Brain microvascular endothelial cell (primary cell): ENCODE measurements at regions not wholly inside any gene's neighbourhood (a gene's known extent, or its start where the extent isn't known, plus 50 kb on each side); places are given as distances from the start of the nearest gene placed in this dataset.

Source experiments
- DNase-seq: peaks from one replicate; pipeline ENCODE4 v3.0.0-alpha.2; 2020
- H3K27ac ChIP-seq: fragments of 250-450 bp; sonication (Bioruptor Pico); 2 replicates; pipeline ENCODE4 v1.5.1; 2020; ENCODE audit warnings: mild to moderate bottlenecking, moderate library complexity
- H3K27me3 ChIP-seq: fragments of 250-450 bp; sonication (Bioruptor Pico); replicated peaks from 2 replicates; pipeline ENCODE4 v1.5.1; 2020; ENCODE audit warnings: mild to moderate bottlenecking
- H3K36me3 ChIP-seq: fragments of 250-450 bp; sonication (Bioruptor Pico); replicated peaks from 2 replicates; pipeline ENCODE4 v1.5.1; 2020; ENCODE audit warnings: mild to moderate bottlenecking
- H3K4me3 ChIP-seq: 2 replicates; pipeline ENCODE4 v1.5.1; 2011; ENCODE audit warnings: low read depth, mild to moderate bottlenecking, control low read depth, low read length, moderate library complexity
- in situ Hi-C: cut with HindIII; loops from 2 replicates; pipeline ENCODE4 v1.10.0; 2017; ENCODE audit warnings: low sequenced_read_pairs, low pct_ligation_motif_present
- TF ChIP-seq, protein P1 (sequence below): IDR thresholded peaks from 2 replicates; pipeline ENCODE4 v1.5.1; 2011; ENCODE audit warnings: low read depth, mild to moderate bottlenecking, moderate library complexity, low read length, control low read depth, inconsistent platforms; ENCODE audit errors: missing control alignments

DNA sequence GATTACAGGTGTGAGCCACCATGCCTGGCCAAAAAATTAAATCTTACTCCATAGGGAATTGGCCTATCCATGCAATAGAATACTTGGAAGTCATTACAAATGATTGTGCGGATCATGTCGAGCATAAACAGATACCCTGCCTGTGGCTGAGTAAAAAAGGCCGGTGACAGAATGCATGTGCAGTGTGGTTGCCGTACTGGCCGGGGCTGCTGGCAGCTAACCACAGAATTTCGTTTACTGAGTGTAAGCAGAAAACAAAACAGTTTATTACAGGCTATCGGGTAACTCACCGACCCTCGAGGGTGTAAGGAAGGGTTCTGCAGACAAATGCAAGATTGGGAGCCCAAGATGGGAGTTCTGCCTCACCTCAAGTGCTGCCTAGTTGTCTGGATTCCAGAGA, 127.7 kb downstream of the ZIC5 start:
- H3K27ac ChIP-seq, result no peak overlapping the region
- H3K36me3 ChIP-seq, result no peaks in the 10 kb centered on the region
- in situ Hi-C loops, result no loop called here
- no peak for DNase-seq
- H3K4me3 ChIP-seq, result no peak overlapping the region
- TF ChIP-seq, protein P1, sequence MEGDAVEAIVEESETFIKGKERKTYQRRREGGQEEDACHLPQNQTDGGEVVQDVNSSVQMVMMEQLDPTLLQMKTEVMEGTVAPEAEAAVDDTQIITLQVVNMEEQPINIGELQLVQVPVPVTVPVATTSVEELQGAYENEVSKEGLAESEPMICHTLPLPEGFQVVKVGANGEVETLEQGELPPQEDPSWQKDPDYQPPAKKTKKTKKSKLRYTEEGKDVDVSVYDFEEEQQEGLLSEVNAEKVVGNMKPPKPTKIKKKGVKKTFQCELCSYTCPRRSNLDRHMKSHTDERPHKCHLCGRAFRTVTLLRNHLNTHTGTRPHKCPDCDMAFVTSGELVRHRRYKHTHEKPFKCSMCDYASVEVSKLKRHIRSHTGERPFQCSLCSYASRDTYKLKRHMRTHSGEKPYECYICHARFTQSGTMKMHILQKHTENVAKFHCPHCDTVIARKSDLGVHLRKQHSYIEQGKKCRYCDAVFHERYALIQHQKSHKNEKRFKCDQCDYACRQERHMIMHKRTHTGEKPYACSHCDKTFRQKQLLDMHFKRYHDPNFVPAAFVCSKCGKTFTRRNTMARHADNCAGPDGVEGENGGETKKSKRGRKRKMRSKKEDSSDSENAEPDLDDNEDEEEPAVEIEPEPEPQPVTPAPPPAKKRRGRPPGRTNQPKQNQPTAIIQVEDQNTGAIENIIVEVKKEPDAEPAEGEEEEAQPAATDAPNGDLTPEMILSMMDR, result no peak
- H3K27me3 ChIP-seq, result no peaks in the 10 kb centered on the region

DNA sequence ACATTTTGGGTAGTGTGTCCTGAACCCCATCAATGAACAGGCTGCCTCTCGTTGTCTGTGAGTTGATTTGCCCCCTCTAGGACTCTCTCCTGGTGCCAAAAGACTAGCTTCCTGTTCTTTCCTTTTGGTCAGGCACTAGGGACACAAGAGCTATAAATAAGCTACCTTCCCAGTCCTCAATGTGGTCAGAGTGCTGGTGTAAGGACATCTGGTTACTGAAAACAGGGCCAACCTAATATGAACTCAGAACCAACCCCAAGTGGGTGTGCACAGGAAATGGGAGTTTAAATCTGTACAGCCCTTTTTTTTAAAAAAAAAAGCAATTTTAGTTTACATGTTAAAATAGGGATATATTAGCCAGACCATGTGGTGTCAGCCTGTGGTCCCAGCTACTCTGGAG, 129.2 kb downstream of the ZIC5 start:
- no peak for DNase-seq
- no peak overlapping the region for H3K4me3 ChIP-seq
- H3K27ac ChIP-seq, result no peak overlapping the region
- in situ Hi-C loops, result no loop called here
- no peaks in the 10 kb centered on the region for H3K36me3 ChIP-seq
- TF ChIP-seq, protein P1, result no peak
- no peaks in the 10 kb centered on the region for H3K27me3 ChIP-seq

DNA sequence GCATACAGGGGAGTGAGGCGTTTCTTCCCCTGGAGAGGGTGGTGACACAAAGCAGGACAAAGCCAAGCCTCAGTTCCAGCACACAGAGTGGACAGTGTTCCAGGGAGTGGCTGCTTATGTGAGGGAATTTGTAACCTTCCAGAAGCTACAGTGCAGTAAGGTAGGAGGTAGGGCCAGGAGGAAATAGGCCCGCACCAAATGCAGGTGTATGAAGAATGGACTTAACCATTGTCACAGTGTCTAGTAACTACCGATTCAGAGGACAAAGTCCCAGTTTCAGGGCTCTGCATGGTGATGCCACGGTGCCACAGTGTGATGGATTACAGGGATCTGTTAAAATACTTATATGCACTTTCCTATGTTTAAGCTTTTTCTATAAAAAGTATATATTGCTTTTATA, 135.3 kb downstream of the ZIC5 start:
- TF ChIP-seq, protein P1, result no peak
- Histone ChIP-seq H3K36me3 (no peaks in the 10 kb centered on the region), H3K27ac (no peak overlapping the region), H3K27me3 (no peaks in the 10 kb centered on the region), H3K4me3 (no peak overlapping the region)
- no peak for DNase-seq
- in situ Hi-C loops, result no loop called here

DNA sequence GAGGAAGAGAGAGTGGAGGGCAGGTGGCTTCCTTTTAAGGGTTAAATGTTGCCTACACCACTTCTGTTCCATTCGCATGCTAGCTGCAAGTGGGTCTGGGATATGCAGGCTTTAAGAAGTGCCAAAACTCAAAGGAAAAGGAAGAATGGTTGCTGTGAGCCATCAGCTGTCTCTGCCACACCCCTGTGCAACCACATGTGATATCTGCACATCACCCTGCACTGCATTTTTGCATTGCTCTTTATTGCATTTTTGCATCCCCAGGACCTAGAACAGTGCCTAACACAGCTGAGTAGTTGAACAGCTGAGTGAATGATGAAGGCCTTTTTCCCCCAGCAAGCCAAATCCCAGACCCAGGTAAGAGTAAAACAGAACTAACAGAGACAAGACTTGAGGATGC, 136.1 kb downstream of the ZIC5 start:
- TF ChIP-seq, protein P1, result no peak
- no peak for DNase-seq
- Histone ChIP-seq H3K27me3 (no peaks in the 10 kb centered on the region), H3K36me3 (no peaks in the 10 kb centered on the region), H3K27ac (no peak overlapping the region), H3K4me3 (no peak overlapping the region)
- in situ Hi-C loops, result no loop called here

DNA sequence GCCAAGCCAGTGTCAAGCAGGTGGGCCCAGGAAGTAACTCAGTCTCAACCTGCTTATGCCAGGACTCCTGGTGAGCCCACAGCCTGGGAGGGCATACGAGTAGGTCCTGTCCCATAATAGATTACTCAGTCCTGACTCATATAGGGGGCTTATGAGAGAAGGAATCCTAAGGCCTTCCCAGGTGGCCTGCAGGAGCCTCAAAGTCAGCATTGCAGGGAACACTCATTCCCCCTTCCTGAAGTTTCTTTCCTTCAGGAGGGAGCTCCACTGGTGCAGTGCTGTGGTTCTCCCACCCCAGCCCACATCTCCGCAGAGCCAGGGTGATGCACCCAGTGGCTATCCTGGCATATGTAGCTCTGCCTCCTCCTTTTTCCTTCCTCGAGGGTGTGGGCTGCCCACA, 137.3 kb downstream of the ZIC5 start:
- no peaks in the 10 kb centered on the region for H3K27me3 ChIP-seq
- TF ChIP-seq, protein P1, result no peak

DNA sequence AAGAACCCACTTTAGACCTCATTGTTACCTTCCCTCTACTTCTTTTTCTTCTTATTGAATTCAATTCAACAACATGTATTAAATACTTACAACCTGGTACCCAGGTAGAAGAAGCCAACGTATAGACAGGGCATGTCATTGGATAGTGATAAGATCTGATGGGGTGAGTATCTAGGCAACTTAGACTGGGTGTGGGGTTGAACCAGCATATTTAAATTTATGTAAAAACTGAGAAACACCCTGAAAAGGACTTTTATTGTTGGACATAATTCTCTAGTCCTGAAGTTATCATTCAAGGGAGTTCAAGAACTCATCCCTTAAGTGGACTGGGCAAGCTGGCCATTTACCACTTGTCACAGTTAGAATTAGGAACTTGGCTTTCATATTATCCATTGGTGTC, 139.2 kb downstream of the ZIC5 start:
- DNase-seq, result no peak
- Histone ChIP-seq H3K36me3 (no peaks in the 10 kb centered on the region), H3K4me3 (no peak overlapping the region), H3K27ac (no peak overlapping the region), H3K27me3 (no peaks in the 10 kb centered on the region)
- in situ Hi-C loops, result no loop called here
- TF ChIP-seq, protein P1, result no peak

More for the DNA sequence above, 137.3 kb downstream of the ZIC5 start:
- in situ Hi-C loops, result no loop called here
- Histone ChIP-seq H3K27ac (no peak overlapping the region), H3K36me3 (no peaks in the 10 kb centered on the region), H3K4me3 (no peak overlapping the region)
- no peak for DNase-seq
